Activated CD4-positive, CD25-positive, alpha-beta regulatory T cell treated with anti-CD3 and anti-CD28 coated beads, Interleukin-2, amount 50 U/mL, for 24 hours (primary cell): ENCODE measurements at regions not wholly inside any gene's neighbourhood (a gene's known extent, or its start where the extent isn't known, plus 50 kb on each side); places are given as distances from the start of the nearest gene placed in this dataset.

Source experiments
- ATAC-seq, 2 donors: fragments of 150-1000 bp; cut with Tn5 transposase; one replicate each; pipeline ENCODE4 v1.10.0; 2021; ENCODE audit warnings: mild to moderate bottlenecking in 1 of 2, moderate library complexity in 1 of 2

DNA sequence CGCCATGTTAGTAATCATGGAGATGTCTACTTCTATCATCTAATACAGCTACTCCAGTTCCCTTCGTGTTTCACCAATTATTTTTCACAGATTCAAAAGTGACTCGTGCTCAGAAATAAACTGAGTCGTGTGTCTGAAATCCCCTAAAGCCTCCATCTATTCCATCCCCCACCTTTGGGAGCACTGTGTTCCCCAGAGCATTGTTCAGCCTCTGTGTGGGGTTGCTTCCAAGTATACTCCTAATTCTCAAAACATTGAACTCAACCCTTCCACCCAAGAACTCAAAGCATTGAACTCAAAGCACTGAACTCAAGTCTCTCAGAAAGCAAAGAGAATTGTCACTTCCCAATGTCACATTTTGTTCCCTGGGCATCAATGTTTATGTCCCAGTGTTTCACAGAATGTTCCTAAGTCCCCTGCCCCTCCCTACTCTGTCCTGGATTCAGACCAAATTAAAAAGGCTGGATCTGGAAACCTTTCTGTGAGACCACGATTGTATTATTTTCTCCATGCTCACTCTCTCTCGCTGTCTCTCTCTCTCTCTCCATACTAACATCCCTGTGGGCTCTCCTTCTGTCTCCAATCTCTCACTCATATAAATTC is 138.5 kb upstream of the QRFPR start:
- no peak for ATAC-seq

DNA sequence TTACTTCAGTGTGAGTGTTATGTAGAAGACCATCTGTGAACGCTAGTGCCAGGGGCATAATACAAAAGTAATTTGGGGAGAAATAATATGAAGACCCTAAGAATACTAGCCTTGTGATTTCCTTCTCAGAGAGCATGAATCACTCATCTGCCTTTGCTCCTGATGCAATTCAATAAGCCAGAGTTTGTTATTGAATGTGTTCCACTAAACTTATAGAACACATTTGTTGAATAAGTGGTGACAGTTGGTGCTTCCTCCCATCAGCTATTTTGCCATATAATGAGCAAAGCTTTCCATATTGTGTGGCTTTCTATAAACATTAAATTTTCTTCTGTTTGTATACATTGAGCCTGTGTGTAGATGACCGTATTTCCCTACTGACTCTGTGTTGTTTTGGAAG is 136.4 kb upstream of the QRFPR start:
- no peak for ATAC-seq

- no peak for ATAC-seq
Measured at GRCh38 chr4:121514443-121514842, 133.6 kb upstream of the QRFPR start.

DNA sequence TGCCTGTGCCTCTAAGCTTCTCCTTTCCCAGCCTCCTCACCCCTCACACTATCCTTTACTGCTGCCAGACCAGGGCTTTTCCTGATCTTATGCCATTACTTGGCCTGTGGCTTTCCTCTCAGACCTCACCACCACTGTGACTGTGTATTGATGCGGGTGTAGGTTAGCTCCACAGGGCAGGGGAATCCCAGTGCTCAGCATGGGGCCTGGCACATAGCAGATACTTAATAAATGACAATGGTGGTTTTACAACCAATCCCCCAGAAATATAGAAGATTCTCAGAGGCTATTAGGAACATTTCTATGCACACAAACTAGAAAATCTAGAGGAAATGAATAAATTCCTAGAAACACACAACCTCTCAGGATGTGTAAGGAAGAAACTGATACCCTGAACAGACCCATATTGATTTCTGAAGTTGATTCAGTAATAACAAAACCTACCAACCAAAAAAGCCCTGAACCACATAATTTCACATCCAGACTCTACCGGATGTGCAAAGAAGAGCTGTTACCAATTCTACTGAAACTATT is 129.6 kb upstream of the QRFPR start:
- no peak for ATAC-seq

- no peak for ATAC-seq
Measured at GRCh38 chr4:121485190-121485804, 104.5 kb upstream of the QRFPR start.

DNA sequence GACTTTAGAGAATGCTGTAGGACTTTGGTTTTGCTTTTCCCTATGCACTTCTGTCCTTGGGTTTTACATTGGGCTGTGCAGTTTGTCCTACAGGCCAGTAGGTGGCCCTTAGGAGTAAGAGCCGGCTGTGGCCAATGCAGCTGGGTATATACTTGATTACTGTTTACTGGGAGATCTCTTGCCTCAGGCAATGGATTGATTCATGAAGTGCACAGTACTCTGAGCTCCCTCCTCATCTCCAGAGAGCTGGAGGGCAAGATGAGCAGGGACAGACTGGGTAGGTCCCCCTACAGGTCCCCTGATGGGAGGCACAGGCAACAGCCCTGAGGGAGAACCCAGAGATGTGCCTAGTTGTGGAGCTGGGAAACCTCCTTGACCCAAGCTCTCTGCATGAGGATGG is 103.8 kb upstream of the QRFPR start:
- peak in 1 of 2 donors; percentile 43 for ATAC-seq

GRCh38 chr4:121479808-121480207 is 99.0 kb upstream of the QRFPR start:
- ATAC-seq: no peak

- no peak for ATAC-seq
Measured at GRCh38 chr4:121477480-121477879, 96.7 kb upstream of the QRFPR start.

- no peak for ATAC-seq
Measured at GRCh38 chr4:121477079-121477478, 96.3 kb upstream of the QRFPR start.

GRCh38 chr4:121472937-121473721 is 92.3 kb upstream of the QRFPR start:
- ATAC-seq: no peak

DNA sequence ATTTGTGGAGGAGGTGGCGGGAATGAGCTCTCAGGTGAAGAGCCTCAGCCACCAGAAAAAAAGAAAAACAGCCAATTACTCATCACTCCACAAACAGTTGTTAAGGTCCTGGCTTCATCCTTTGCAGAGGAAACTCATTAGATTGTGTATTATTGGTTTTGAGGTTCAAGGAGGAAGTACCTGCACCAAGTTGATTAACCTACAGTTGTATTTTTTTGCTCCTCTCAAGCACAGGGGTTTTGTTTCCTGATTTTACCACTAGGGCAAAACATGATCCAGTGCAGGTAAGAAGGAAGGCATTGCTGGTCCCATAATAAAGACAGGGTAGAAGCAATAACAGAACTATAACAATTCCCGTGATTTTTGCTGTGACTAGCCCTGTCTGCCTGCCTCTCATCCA is 84.0 kb upstream of the QRFPR start:
- ATAC-seq: no peak

DNA sequence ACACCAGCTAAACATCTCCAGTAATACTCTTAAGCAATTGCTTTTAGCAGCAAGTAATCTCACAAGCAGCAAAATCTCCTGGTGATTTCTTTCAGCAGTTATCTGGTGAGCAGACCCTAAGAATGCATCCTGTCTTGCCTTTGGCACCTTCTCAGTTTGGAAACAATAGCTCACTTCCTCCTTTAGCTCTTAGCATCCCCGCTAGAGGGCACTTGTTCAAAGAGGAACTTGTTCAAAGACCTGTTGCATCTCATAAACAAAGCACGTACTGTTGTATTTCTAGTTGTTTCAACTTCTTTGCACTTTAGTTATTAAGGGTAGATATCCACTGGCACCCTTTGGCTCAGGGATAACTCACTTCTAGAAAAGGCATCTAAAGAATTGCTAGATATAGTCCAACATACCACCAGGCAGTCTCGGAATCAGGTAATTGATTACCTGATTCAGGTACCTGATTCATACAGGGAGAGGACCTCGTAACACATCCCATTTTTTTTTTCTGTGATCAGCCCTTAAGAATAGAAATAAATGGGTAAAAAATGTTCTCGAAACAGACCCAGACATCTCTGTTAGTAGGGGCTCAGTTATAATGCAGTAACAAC is 81.9 kb upstream of the QRFPR start:
- peak in 1 of 2 donors; percentile 55 for ATAC-seq

- no peak for ATAC-seq
Measured at GRCh38 chr4:121459026-121459425, 78.2 kb upstream of the QRFPR start.

DNA sequence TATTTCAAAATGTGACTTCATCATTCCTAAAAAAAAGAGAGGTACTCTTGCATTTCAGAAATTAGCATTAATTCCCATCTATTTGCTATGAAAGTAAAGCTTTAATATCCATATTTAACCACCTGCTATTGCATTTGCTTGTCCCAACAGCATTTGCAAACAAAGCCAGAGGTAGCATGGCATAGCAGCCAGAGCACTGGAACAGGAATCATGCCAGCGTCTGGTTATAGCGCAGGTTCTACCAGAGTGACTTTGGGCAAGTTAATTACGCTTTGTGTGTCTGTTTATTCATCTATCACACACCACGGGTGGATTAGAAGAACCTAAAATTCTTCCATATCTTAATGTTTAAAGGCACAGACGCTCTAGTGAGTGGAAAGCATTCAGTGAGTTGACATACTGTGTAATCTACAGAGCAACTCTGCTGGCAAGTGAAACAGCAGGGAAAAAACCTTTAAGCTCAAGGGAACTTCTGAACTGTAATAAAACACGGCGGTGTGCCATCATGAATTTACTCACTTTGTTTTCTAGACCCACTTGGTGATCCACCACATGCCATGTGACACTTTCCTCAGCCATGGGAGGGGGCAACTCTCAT is 76.6 kb upstream of the QRFPR start:
- no peak for ATAC-seq

DNA sequence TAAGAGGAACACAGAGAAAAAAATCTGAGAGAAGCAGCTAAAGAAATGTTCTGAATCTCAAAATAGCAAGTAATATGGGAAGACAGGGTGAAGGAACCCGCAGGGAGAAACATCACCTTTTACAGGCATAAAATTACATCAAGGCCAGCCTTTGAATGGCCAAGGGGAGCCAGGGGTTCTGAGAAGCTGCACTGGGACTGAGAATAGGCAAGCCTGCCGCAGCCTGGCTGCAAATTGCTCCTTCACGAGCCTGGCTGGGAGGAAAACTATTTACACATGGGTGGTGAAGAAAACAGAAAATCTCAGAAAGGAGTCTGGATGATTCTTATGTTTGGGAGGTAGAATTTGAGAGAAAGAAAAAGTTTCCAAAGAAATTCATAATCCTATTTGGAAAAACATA is 74.5 kb upstream of the QRFPR start:
- ATAC-seq: no peak

GRCh38 chr4:121454251-121454979 is 73.6 kb upstream of the QRFPR start:
- ATAC-seq: no peak

DNA sequence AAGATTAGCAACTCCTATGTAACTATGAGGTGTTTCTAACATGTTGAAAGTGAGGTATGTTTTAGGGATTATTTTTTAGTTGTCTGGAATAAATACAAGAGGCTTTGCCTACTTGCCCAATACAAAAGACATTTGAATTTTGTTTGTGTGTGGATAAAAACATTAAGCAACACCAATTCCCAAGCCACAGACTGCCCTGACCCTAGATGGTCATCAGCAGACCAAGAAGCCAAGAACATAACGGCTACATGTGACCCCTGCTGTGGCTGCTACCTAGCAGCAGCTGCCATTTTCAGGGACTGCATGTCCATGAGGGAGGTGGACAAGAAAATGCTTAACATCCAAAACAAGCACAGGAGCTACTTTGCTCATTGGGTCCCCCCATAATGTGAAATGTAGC is 70.5 kb upstream of the QRFPR start:
- ATAC-seq: no peak

DNA sequence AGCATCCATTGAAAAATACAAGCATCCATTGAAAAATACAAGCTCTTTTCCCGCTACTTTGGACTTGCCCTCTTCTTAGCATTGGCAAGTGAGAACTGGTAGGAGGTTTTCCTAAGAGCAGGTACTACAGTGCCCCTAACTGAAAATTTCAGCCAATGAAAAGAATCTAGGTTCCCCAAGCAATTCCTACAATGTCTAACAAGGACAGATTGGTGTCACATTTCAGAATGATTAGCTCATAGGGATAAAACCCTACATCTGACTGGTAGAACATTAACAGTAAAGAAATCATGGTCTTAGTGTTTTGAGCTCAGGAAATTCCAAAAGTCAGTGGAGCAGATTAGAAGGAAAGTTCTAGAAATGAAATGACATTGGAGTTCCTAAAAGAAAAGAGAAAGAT is 68.6 kb upstream of the QRFPR start:
- no peak for ATAC-seq

- ATAC-seq: no peak
Measured at GRCh38 chr4:121448231-121448630, 67.4 kb upstream of the QRFPR start.

GRCh38 chr4:121439669-121440068 is 58.9 kb upstream of the QRFPR start:
- ATAC-seq: no peak
